Natural killer cell (primary cell): ENCODE measurements at regions not wholly inside any gene's neighbourhood (a gene's known extent, or its start where the extent isn't known, plus 50 kb on each side); places are given as distances from the start of the nearest gene placed in this dataset.

Experiments used
- ATAC-seq, 3 donors: fragments of 150-1000 bp in 2 of 3; fragments of 200-7000 bp in 1 of 3; cut with Tn5 transposase; 1 replicate in 1 of 3; 2 replicates in 2 of 3; pipeline ENCODE4 v1.10.0; 2021; ENCODE audit warnings: mild to moderate bottlenecking in 2 of 3, moderate library complexity in 2 of 3
- DNase-seq, 2 donors: peaks; one replicate each; pipeline versions ENCODE4 v3.0.0 to v3.0.0-alpha.2; 2013 to 2021; ENCODE audit warnings: mixed read lengths in 1 of 2
- H3K27ac ChIP-seq: one replicate; pipeline ENCODE4 v1.5.1; 2013; ENCODE audit warnings: mild to moderate bottlenecking, low read length
- H3K27me3 ChIP-seq: one replicate; pipeline ENCODE4 v1.6.1; 2013; ENCODE audit warnings: low read length; ENCODE audit not compliant: control insufficient read depth, insufficient read depth
- H3K36me3 ChIP-seq: one replicate; pipeline ENCODE4 v1.6.1; 2013; ENCODE audit warnings: low read length; ENCODE audit not compliant: control insufficient read depth, insufficient read depth
- H3K4me1 ChIP-seq: one replicate; pipeline ENCODE4 v1.6.1; 2013; ENCODE audit warnings: low read length; ENCODE audit not compliant: control insufficient read depth, insufficient read depth
- H3K4me3 ChIP-seq: one replicate; pipeline ENCODE4 v1.5.1; 2013; ENCODE audit warnings: low read length
- H3K9me3 ChIP-seq: one replicate; pipeline ENCODE4 v1.6.1; 2013; ENCODE audit warnings: low read length; ENCODE audit not compliant: control insufficient read depth, insufficient read depth
- H3K27ac Mint-ChIP-seq, 2 donors: one replicate each; pipeline ENCODE4 v1.8.0; 2022; ENCODE audit warnings: mild to moderate bottlenecking in 2 of 2, mixed read lengths in 2 of 2, moderate library complexity in 1 of 2
- H3K27me3 Mint-ChIP-seq, 2 donors: one replicate each; pipeline ENCODE4 v1.8.0; 2022; ENCODE audit warnings: low read depth in 2 of 2, mixed read lengths in 2 of 2
- H3K36me3 Mint-ChIP-seq: one replicate; pipeline ENCODE4 v1.8.0; 2022; ENCODE audit warnings: mixed read lengths
- H3K4me1 Mint-ChIP-seq, 2 donors: one replicate each; pipeline ENCODE4 v1.8.0; 2022; ENCODE audit warnings: mixed read lengths in 2 of 2
- H3K4me3 Mint-ChIP-seq: one replicate; pipeline ENCODE4 v1.8.0; 2022; ENCODE audit warnings: mild to moderate bottlenecking, moderate library complexity, mixed read lengths
- H3K9me3 Mint-ChIP-seq, 2 donors: one replicate each; pipeline ENCODE4 v1.8.0; 2022; ENCODE audit warnings: mixed read lengths in 2 of 2
- CTCF ChIP-seq: fragments of 200-600 bp; IDR thresholded peaks from one replicate; pipeline ENCODE4 v1.8.0; 2022; ENCODE audit warnings: antibody characterized with exemption
- WGBS: methylation state at CpG from one replicate; pipeline ENCODE4 v1.1.7; 2013; ENCODE audit warnings: missing lambda C conversion rate; ENCODE audit not compliant: insufficient coverage; 5-methylcytosine and 5-hydroxymethylcytosine counted together
- intact Hi-C: fragments of 100-400 bp; cut with micrococcal nuclease; formaldehyde crosslinking; loops from one replicate; pipeline ENCODE4 v1.14.2; 2022

DNA sequence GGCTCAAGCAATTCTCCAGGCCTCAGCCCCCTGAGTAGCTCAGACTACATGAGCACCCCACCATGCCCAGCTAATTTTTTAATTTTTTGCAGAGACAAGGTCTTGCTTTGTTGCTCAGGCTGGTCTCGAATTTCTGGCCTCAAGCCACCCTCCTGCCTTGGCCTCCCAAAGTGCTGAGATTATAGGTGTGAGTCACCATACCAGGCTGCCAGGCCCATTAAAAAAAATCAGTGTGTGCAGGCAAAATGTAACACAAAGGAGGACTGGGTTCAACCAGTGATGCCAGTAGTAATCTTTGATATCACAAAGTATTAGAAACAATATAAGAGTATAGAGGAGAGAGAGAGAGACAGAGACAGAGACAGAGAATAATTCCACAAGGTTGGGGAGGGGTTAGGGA lies 322.7 kb downstream of the MSX2 start:
- 71% methylated on average over 1 of the region's 1 CpG for WGBS
- H3K4me3 Mint-ChIP-seq, result no peak overlapping the region
- no peaks in the 10 kb centered on the region for H3K4me1 Mint-ChIP-seq
- H3K9me3 Mint-ChIP-seq, result peaks cover 0 to 3% of the 10 kb centered on the region in 2 donors
- Histone ChIP-seq H3K27me3 (no peaks in the 10 kb centered on the region), H3K4me1 (no peaks in the 10 kb centered on the region), H3K27ac (no peak overlapping the region), H3K4me3 (no peak overlapping the region), H3K36me3 (no peaks in the 10 kb centered on the region), H3K9me3 (no peaks in the 10 kb centered on the region)
- TF ChIP-seq CTCF, result no peak
- intact Hi-C loops, result no loop called here
- ATAC-seq (no peak), DNase-seq (no peak)
- no peaks in the 10 kb centered on the region for H3K36me3 Mint-ChIP-seq
- H3K27ac Mint-ChIP-seq, result no peak overlapping the region
- H3K27me3 Mint-ChIP-seq, result peaks cover 0 to 4% of the 10 kb centered on the region in 2 donors

DNA sequence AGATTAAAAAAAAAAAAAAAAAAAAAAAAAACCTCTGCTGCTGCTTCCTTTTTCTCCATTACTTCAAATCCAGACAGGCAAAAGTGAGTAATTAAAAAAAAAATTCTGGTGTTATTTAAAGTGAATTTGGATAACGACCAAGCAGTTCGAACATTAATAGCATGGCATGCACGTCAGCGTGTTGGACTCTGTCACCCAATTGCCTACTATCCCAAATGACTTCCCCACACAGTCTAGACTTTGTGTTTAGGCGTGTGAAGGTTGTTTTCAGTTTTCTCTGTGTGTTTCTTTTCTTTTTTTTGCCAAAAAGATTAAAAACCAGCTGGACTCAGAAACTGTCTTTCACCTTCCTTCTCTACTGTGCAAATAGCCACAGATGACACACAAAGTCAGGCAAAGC lies 321.4 kb downstream of the MSX2 start:
- Histone ChIP-seq H3K4me1 (no peaks in the 10 kb centered on the region), H3K9me3 (no peaks in the 10 kb centered on the region), H3K4me3 (no peak overlapping the region), H3K36me3 (no peaks in the 10 kb centered on the region), H3K27ac (no peak overlapping the region), H3K27me3 (no peaks in the 10 kb centered on the region)
- intact Hi-C loops, result no loop called here
- no peaks in the 10 kb centered on the region for H3K4me1 Mint-ChIP-seq
- DNase-seq (no peak), ATAC-seq (no peak)
- 87% methylated on average over 3 of the region's 5 CpGs for WGBS
- no peak overlapping the region for H3K4me3 Mint-ChIP-seq
- H3K27me3 Mint-ChIP-seq, result peaks cover 0 to 4% of the 10 kb centered on the region in 2 donors
- peaks cover 0 to 3% of the 10 kb centered on the region in 2 donors for H3K9me3 Mint-ChIP-seq
- no peaks in the 10 kb centered on the region for H3K36me3 Mint-ChIP-seq
- no peak overlapping the region for H3K27ac Mint-ChIP-seq
- no peak for TF ChIP-seq CTCF

- Mint-ChIP-seq H3K4me1 (no peaks in the 10 kb centered on the region), H3K27ac (no peak overlapping the region), H3K27me3 (no peaks in the 10 kb centered on the region), H3K4me3 (no peak overlapping the region), H3K36me3 (no peaks in the 10 kb centered on the region), H3K9me3 (peaks cover 0 to 3% of the 10 kb centered on the region in 2 donors)
- H3K27ac ChIP-seq, result no peak overlapping the region
- ATAC-seq (no peak), DNase-seq (no peak)
- no peaks in the 10 kb centered on the region for H3K4me1 ChIP-seq
- no peaks in the 10 kb centered on the region for H3K9me3 ChIP-seq
- no peak overlapping the region for H3K4me3 ChIP-seq
- H3K27me3 ChIP-seq, result no peaks in the 10 kb centered on the region
- intact Hi-C loops, result no loop called here
- no peaks in the 10 kb centered on the region for H3K36me3 ChIP-seq
- no peak for TF ChIP-seq CTCF
- WGBS, result 100% methylated on average over 2 of the region's 2 CpGs
Observed at GRCh38 chr5:175037820-175038219, 313.4 kb downstream of the MSX2 start.

DNA sequence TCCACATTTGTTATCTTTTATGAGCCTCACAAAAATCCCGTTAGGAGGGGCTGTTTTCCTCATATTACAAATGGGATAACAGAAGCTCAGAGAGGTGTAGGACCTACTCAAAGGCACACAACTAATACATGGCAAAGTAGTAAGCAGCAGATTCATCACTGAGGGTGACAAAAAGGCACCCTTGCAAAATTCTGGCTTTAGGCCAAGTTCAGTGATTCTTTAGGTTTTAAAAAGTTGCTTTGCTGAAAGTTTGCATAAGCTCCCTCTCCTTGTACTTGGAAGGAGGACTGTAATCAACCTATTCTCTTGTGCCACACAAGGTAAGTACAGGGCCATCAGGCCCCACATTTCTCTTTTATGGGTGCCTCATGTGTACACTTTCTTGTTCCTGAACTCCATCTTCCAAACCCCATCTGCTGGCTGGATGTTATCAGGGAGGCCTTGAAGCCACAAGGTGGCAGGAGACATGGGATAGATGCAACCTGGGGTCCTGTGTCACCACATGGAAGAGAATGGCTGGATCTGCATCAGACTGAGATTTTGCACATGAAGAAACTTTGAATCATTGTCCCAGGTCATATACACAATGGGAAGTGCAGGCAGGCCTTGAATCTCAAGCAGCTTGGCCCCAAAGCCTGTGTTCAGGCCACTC lies 311.6 kb downstream of the MSX2 start:
- ATAC-seq (no peak), DNase-seq (no peak)
- Histone ChIP-seq H3K4me1 (no peaks in the 10 kb centered on the region), H3K27ac (no peak overlapping the region), H3K36me3 (no peaks in the 10 kb centered on the region), H3K4me3 (no peak overlapping the region), H3K27me3 (no peaks in the 10 kb centered on the region), H3K9me3 (no peaks in the 10 kb centered on the region)
- no peak for TF ChIP-seq CTCF
- intact Hi-C loops, result no loop called here
- Mint-ChIP-seq H3K27ac (no peak overlapping the region), H3K9me3 (peaks cover 4 to 9% of the 10 kb centered on the region in 2 donors), H3K27me3 (no peaks in the 10 kb centered on the region), H3K36me3 (no peaks in the 10 kb centered on the region), H3K4me3 (no peak overlapping the region), H3K4me1 (no peaks in the 10 kb centered on the region)
- WGBS, result no CpG with 5 or more reads among the region's 1 CpG
